C4-2B (cell line): ENCODE measurements at regions not wholly inside any gene's neighbourhood (a gene's known extent, or its start where the extent isn't known, plus 50 kb on each side); places are given as distances from the start of the nearest gene placed in this dataset.

Experiments
- H3K27ac ChIP-seq: fragments of 450-650 bp; 2 replicates; pipeline ENCODE4 v1.5.1; 2017
- ZFX ChIP-seq: fragments of 450-650 bp; IDR thresholded peaks from 2 replicates; pipeline ENCODE4 v1.6.1; 2017
- TF ChIP-seq, protein P1 (sequence below): fragments of 450-650 bp; conservative IDR thresholded peaks from 2 replicates; pipeline ENCODE4 v1.5.1; 2017; ENCODE audit warnings: mild to moderate bottlenecking

GRCh38 chr2:122663620-122664019 lies 908.2 kb downstream of the TSN start:
- H3K27ac ChIP-seq, result no peak overlapping the region
- TF ChIP-seq, protein P1, sequence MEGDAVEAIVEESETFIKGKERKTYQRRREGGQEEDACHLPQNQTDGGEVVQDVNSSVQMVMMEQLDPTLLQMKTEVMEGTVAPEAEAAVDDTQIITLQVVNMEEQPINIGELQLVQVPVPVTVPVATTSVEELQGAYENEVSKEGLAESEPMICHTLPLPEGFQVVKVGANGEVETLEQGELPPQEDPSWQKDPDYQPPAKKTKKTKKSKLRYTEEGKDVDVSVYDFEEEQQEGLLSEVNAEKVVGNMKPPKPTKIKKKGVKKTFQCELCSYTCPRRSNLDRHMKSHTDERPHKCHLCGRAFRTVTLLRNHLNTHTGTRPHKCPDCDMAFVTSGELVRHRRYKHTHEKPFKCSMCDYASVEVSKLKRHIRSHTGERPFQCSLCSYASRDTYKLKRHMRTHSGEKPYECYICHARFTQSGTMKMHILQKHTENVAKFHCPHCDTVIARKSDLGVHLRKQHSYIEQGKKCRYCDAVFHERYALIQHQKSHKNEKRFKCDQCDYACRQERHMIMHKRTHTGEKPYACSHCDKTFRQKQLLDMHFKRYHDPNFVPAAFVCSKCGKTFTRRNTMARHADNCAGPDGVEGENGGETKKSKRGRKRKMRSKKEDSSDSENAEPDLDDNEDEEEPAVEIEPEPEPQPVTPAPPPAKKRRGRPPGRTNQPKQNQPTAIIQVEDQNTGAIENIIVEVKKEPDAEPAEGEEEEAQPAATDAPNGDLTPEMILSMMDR, result no peak
- TF ChIP-seq ZFX, result no peak

DNA sequence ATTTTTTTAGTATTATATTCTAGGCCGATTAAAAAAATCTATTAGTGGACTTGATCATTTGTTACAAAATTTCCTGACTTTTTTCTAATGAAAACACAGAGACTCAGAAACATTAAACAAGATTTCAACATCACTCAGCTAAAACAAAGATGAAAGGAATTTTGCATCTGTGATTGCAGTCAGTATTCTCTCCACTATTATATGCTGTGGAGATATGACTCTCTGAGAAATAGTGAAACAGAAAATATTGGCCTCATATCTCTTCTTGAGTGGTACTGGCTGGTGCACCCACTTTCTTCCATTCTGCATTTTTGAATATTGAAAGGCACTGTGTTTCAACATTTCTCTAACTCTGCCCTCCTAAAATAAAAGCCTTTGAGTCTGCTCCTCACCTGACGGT lies 914.2 kb downstream of the TSN start:
- no peak overlapping the region for H3K27ac ChIP-seq
- TF ChIP-seq, protein P1, result no peak
- no peak for TF ChIP-seq ZFX

DNA sequence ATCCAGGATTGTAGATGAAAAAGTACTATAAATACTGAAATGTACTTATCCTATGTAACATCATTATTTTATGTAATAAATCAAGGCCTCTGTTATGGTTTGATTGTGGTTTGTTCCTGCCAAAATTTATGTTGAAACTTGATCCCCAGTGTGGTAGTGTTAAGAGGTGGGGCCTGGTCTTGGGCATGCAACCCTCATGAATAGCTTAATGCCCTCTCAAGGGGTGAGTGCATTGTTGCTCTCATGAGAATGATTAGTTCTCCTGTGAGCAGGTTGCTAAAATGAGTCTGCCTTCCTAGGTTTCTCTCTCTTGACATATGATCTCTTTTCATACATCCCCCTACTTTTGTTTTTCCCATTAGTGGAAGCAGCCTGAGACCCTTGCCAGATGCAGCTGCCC lies 915.4 kb downstream of the TSN start:
- no peak overlapping the region for H3K27ac ChIP-seq
- no peak for TF ChIP-seq ZFX
- TF ChIP-seq, protein P1, result no peak

GRCh38 chr2:122680662-122681061 lies 925.2 kb downstream of the TSN start:
- H3K27ac ChIP-seq, result no peak overlapping the region
- no peak for TF ChIP-seq ZFX
- TF ChIP-seq, protein P1, result no peak

DNA sequence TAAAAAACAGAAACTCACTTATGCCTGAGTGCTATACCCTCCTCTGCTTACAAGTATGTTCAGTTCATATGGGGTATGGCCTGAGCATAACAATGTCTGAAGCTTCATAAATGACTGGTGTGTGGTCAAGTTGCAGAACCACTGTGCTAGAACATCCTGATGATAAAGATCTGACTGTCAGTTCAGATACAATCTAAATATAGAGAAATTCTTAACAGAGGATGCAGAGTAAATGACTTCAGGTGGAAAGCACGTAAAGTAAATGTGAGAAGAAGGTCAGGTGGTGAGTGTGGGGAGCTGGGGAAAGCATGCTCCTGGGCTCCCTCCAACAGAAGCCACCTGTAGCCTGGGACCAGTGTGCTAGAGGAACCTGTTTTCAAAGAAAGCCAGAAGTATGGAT lies 926.2 kb downstream of the TSN start:
- TF ChIP-seq, protein P1, result no peak
- TF ChIP-seq ZFX, result no peak
- H3K27ac ChIP-seq, result no peak overlapping the region

DNA sequence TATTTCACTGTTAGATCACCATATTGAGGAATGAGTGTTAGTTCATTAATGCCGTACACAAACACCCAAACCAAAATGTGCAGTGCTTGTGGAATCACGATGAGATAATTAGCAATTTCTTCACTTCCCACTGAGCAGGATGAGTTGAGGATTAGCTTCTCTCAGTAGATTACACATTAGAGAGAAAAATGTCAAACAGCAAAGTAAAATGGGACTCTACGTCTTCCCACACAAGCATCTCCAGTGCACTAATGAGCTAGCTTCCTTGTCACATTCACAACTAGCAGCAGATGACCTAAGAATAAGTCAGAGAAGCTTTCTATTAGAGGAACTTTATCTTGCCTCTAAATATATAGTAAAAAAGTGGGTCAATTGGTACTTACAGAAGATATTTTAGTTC lies 926.9 kb downstream of the TSN start:
- H3K27ac ChIP-seq, result no peak overlapping the region
- no peak for TF ChIP-seq ZFX
- TF ChIP-seq, protein P1, result no peak

- H3K27ac ChIP-seq, result no peak overlapping the region
- TF ChIP-seq, protein P1, result no peak
Measured at GRCh38 chr2:122683018-122683417, 927.6 kb downstream of the TSN start.
